Activated CD4-positive, alpha-beta T cell treated with anti-CD3 and anti-CD28 coated beads, Interleukin-10, Interleukin-2, amounts not matched to agents 100 ng/mL and 50 ng/mL, durations not matched to agents 16 hours and 8 hours (primary cell): ENCODE measurements at regions not wholly inside any gene's neighbourhood (a gene's known extent, or its start where the extent isn't known, plus 50 kb on each side); places are given as distances from the start of the nearest gene placed in this dataset.

ENCODE experiments used
- DNase-seq: peaks from one replicate; pipeline ENCODE4 v3.0.0-alpha.2; 2020

- DNase-seq, result no peak
Measured at GRCh38 chr6:48893048-48893447, 570.0 kb downstream of the MMUT start.

GRCh38 chr6:48891308-48891707, 571.7 kb downstream of the MMUT start:
- DNase-seq, result no peak

GRCh38 chr6:48889429-48889828, 573.6 kb downstream of the MMUT start:
- no peak for DNase-seq

GRCh38 chr6:48883116-48883515, 579.9 kb downstream of the MMUT start:
- no peak for DNase-seq

GRCh38 chr6:48881551-48881950, 581.5 kb downstream of the MMUT start:
- DNase-seq, result no peak

- no peak for DNase-seq
Measured at GRCh38 chr6:48869595-48869994, 593.5 kb downstream of the MMUT start.

GRCh38 chr6:48866682-48867081, 596.4 kb downstream of the MMUT start:
- DNase-seq, result no peak

GRCh38 chr6:48860175-48860574, 602.9 kb downstream of the MMUT start:
- DNase-seq, result no peak

- DNase-seq, result no peak
Measured at GRCh38 chr6:48859562-48860123, 603.4 kb downstream of the MMUT start.

- no peak for DNase-seq
Measured at GRCh38 chr6:48845219-48845618, 617.8 kb downstream of the MMUT start.

GRCh38 chr6:48844696-48845095, 618.4 kb downstream of the MMUT start:
- DNase-seq, result no peak

GRCh38 chr6:48840896-48841295, 622.2 kb downstream of the MMUT start:
- no peak for DNase-seq

- no peak for DNase-seq
Measured at GRCh38 chr6:48839206-48839605, 623.8 kb downstream of the MMUT start.

GRCh38 chr6:48837744-48838143, 625.3 kb downstream of the MMUT start:
- no peak for DNase-seq

- DNase-seq, result no peak
Measured at GRCh38 chr6:48835421-48835958, 627.6 kb downstream of the MMUT start.

- no peak for DNase-seq
Measured at GRCh38 chr6:48834706-48835105, 628.3 kb downstream of the MMUT start.

- DNase-seq, result no peak
Measured at GRCh38 chr6:48833916-48834315, 629.1 kb downstream of the MMUT start.

GRCh38 chr6:48826901-48827701, 636.0 kb downstream of the MMUT start:
- DNase-seq, result peak; percentile 2

GRCh38 chr6:48826152-48826515, 636.9 kb downstream of the MMUT start:
- no peak for DNase-seq

GRCh38 chr6:48825501-48826151, 637.4 kb downstream of the MMUT start:
- no peak for DNase-seq

GRCh38 chr6:48818052-48818412, 645.0 kb downstream of the MMUT start:
- no peak for DNase-seq

GRCh38 chr6:48817333-48818051, 645.6 kb downstream of the MMUT start:
- DNase-seq, result no peak

GRCh38 chr6:48814957-48815356, 648.1 kb downstream of the MMUT start:
- no peak for DNase-seq
